PC-9 (cell line): ENCODE measurements at regions not wholly inside any gene's neighbourhood (a gene's known extent, or its start where the extent isn't known, plus 50 kb on each side); places are given as distances from the start of the nearest gene placed in this dataset.

Source experiments
- CTCF ChIP-seq: fragments of 200-600 bp; sonication (generic); conservative IDR thresholded peaks from 2 replicates; pipeline ENCODE4 v1.6.1; 2017; ENCODE audit warnings: mixed run types, antibody characterized with exemption, mild to moderate bottlenecking, moderate library complexity
- EZH2 ChIP-seq: fragments of 200-600 bp; sonication (generic); IDR thresholded peaks from 2 replicates; pipeline ENCODE4 v1.8.0; 2017; ENCODE audit warnings: antibody characterized with exemption, low read depth

DNA sequence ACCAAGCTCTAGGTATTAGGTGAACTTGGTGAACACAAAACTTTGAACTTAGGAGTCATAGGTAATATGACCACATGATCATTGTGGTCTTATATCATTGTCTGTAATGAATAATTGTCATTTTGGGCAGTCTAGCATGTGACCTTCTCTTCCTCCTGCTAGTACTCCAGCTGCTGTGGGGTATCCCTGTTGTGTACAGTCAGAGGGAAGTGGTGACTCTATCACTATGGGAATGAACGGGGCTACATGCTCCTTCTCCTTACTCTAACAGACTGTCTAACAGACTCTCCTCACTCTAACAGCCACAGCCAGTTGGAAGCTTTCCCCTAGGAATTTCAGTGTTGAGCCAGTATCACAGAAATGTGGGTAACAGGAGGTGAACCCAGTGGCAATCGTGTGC is 68.2 kb upstream of the NEDD4L start:
- TF ChIP-seq CTCF (no peak), EZH2 (no peak)
